ENCODE measurements at regions not wholly inside any gene's neighbourhood (a gene's known extent, or its start where the extent isn't known, plus 50 kb on each side); places are given as distances from the start of the nearest gene placed in this dataset.
A peak's percentile ranks its signal among the peaks of the same experiment; 100 is the strongest.

DNA sequence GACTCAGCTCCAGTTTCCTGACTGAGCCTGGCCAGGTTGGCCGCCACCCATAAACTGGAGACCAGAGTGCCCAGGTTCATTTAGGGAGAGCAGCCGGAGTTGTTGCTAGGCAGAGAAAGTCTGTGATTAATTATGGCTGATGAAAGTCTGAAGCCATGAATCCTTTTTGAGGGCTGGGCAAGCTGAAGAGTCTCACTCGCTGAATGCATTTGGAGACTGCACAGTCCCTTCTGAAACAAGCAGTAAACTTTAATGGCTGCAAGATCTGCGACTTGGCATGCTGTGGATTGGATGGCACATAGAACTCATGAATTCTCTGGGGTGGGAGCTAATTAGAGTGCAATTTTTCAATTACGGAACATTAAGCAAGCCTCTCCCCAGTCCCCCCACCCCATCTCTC lies 282.1 kb downstream of the RPLP1 start:
- DNase-seq: peak; percentile 59
- CTCF ChIA-PET: interaction anchor here (0.7 to 1.6 kb wide), 5 partner anchors 8 to 754 kb away, joined by 3 to 4 read pairs (median 3); partner anchors contain the start of gene TLE3
- no peaks in the 10 kb centered on the region for H4K20me1 ChIP-seq (ENCODE audit: insufficient read depth)
- no peaks in the 10 kb centered on the region for H3K9me2 ChIP-seq
- peak; percentile 26; the same call in 1 of the 2 replicates for TF ChIP-seq RAD21 (IDR thresholded peaks at IDR 0.05; ENCODE audit: low read length)
- TF ChIP-seq TAF1 (IDR thresholded peaks at IDR 0.05; ENCODE audit: borderline replicate concordance, low read depth, low read length): no peak
- TF ChIP-seq RFX5 (IDR thresholded peaks at IDR 0.05; ENCODE audit: low read length): peak; percentile 96
- H3F3A ChIP-seq (replicated peaks; ENCODE audit: insufficient read depth): no peaks in the 10 kb centered on the region
- POLR2A ChIA-PET: no interaction called here
- 52% methylated on average over 5 of the region's 5 CpGs for WGBS (ENCODE audit: low lambda C conversion rate)
- H3K27me3 ChIP-seq (ENCODE audit: insufficient read depth): peaks cover 29% of the 10 kb centered on the region; the same call in 1 of the 2 replicates
- no peaks in the 10 kb centered on the region for H3K36me3 ChIP-seq (replicated peaks in 1 of 2; ENCODE audit: control insufficient read depth in 1 of 2, insufficient read depth in 2 of 2, low read length in 1 of 2)
- no peaks in the 10 kb centered on the region for H3K79me2 ChIP-seq (ENCODE audit: insufficient read depth)
- no peak overlapping the region for H3K9ac ChIP-seq
- H3K9me3 ChIP-seq: no peaks in the 10 kb centered on the region
- peaks cover 0 to 27% of the 10 kb centered on the region in 2 experiments; a peak in 2 of 4 replicates for H3K4me1 ChIP-seq (ENCODE audit: control insufficient read depth in 1 of 2, insufficient read depth in 2 of 2, low read depth in 1 of 2, low read length in 1 of 2)
- H2AFZ ChIP-seq (ENCODE audit: low read depth): no peak overlapping the region
- H3K27ac ChIP-seq (ENCODE audit: low read depth in 2 of 2, low read length in 1 of 2): peak overlapping the region in 1 of 2 experiments; percentile 78; a peak in 2 of 4 replicates
- no peak overlapping the region; the same call in 1 of the 2 replicates for H3K4me2 ChIP-seq
- no peak overlapping the region for H3K4me3 ChIP-seq (ENCODE audit: low read depth in 2 of 2, low read length in 1 of 2)

DNA sequence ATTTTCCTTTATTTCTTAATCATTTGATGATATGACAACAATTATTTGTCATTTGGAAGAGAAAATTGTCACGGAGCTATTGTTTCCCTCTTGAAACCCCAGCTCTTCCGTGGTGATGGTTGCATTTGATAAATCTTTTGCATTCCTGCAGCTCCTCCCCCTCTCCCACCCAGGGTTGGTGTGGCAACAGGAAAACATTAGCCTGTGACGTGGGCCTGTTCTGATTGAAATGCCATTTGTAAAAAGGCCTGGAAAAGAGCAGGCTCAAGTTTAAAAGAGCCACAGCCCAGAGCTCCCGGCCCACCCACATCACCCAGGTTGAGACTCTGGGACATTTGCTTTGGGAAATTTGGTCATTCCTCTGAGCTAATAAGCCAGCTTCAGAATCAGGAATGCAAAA lies 282.5 kb downstream of the RPLP1 start:
- H2AFZ ChIP-seq (ENCODE audit: low read depth): no peak overlapping the region; the same call in 1 of the 2 replicates
- TF ChIP-seq NFIC (IDR thresholded peaks at IDR 0.05; ENCODE audit: borderline replicate concordance) (no peak), YY1 (IDR thresholded peaks at IDR 0.05; ENCODE audit: low read depth) (no peak), RXRA (IDR thresholded peaks at IDR 0.05; ENCODE audit: borderline replicate concordance, low read depth) (no peak), FOXJ3 (CRISPR knock-in tag; IDR thresholded peaks at IDR 0.05) (no peak), TEAD4 (IDR thresholded peaks at IDR 0.05; ENCODE audit: borderline replicate concordance, insufficient read depth) (no peak), JUND (IDR thresholded peaks at IDR 0.05) (no peak), SMC3 (IDR thresholded peaks at IDR 0.05; ENCODE audit: low read depth, low read length) (no peak), PBX3 (IDR thresholded peaks at IDR 0.05) (no peak), MEF2A (IDR thresholded peaks at IDR 0.05; ENCODE audit: borderline replicate concordance, low read depth) (no peak), EP300 (IDR thresholded peaks at IDR 0.05; ENCODE audit: borderline replicate concordance in 1 of 2, low read depth in 1 of 2, low read length in 1 of 2) (no peak), FOXM1 (IDR thresholded peaks at IDR 0.05; ENCODE audit: low read depth) (no peak), RFX5 (IDR thresholded peaks at IDR 0.05; ENCODE audit: low read length) (no peak), ELF1 (IDR thresholded peaks at IDR 0.05) (no peak), FOSL2 (IDR thresholded peaks at IDR 0.05; ENCODE audit: borderline replicate concordance, low read depth) (no peak), USF1 (IDR thresholded peaks at IDR 0.05; ENCODE audit: borderline replicate concordance, low read depth) (no peak), USF2 (IDR thresholded peaks at IDR 0.05; ENCODE audit: borderline replicate concordance, low read depth, low read length) (no peak), TCF12 (IDR thresholded peaks at IDR 0.05) (no peak)
- TF ChIP-seq, protein P1, sequence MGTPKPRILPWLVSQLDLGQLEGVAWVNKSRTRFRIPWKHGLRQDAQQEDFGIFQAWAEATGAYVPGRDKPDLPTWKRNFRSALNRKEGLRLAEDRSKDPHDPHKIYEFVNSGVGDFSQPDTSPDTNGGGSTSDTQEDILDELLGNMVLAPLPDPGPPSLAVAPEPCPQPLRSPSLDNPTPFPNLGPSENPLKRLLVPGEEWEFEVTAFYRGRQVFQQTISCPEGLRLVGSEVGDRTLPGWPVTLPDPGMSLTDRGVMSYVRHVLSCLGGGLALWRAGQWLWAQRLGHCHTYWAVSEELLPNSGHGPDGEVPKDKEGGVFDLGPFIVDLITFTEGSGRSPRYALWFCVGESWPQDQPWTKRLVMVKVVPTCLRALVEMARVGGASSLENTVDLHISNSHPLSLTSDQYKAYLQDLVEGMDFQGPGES (IDR thresholded peaks at IDR 0.05; ENCODE audit: low read depth, low read length): no peak

More for the DNA sequence above, 282.5 kb downstream of the RPLP1 start:
- H3K9me3 ChIP-seq: no peaks in the 10 kb centered on the region
- peak overlapping the region in 1 of 2 experiments; percentile 78; a peak in 2 of 4 replicates for H3K27ac ChIP-seq (ENCODE audit: low read depth in 2 of 2, low read length in 1 of 2)
- H3K4me3 ChIP-seq (ENCODE audit: low read depth in 2 of 2, low read length in 1 of 2): no peak overlapping the region
- no peak overlapping the region; the same call in 1 of the 2 replicates for H3K4me2 ChIP-seq
- ChIA-PET POLR2A (no interaction called here), CTCF (interaction anchor here (0.7 to 1.6 kb wide), 4 partner anchors 362 to 754 kb away, joined by 3 to 4 read pairs (median 3); partner anchors contain the start of gene TLE3)
- peaks cover 0 to 27% of the 10 kb centered on the region in 2 experiments; a peak in 2 of 4 replicates for H3K4me1 ChIP-seq (ENCODE audit: control insufficient read depth in 1 of 2, insufficient read depth in 2 of 2, low read depth in 1 of 2, low read length in 1 of 2)
- H3F3A ChIP-seq (replicated peaks; ENCODE audit: insufficient read depth): no peaks in the 10 kb centered on the region
- peaks cover 29% of the 10 kb centered on the region; the same call in 1 of the 2 replicates for H3K27me3 ChIP-seq (ENCODE audit: insufficient read depth)
- no peaks in the 10 kb centered on the region for H4K20me1 ChIP-seq (ENCODE audit: insufficient read depth)
- H3K36me3 ChIP-seq (replicated peaks in 1 of 2; ENCODE audit: control insufficient read depth in 1 of 2, insufficient read depth in 2 of 2, low read length in 1 of 2): no peaks in the 10 kb centered on the region
- WGBS (ENCODE audit: low lambda C conversion rate): 22% methylated on average over 4 of the region's 4 CpGs
- DNase-seq: peak; percentile 70
- H3K79me2 ChIP-seq (ENCODE audit: insufficient read depth): no peaks in the 10 kb centered on the region
- no peaks in the 10 kb centered on the region for H3K9me2 ChIP-seq
- H3K9ac ChIP-seq: no peak overlapping the region

All from SK-N-SH (cell line).